ENCODE measurements at regions not wholly inside any gene's neighbourhood (a gene's known extent, or its start where the extent isn't known, plus 50 kb on each side); places are given as distances from the start of the nearest gene placed in this dataset.

DNA sequence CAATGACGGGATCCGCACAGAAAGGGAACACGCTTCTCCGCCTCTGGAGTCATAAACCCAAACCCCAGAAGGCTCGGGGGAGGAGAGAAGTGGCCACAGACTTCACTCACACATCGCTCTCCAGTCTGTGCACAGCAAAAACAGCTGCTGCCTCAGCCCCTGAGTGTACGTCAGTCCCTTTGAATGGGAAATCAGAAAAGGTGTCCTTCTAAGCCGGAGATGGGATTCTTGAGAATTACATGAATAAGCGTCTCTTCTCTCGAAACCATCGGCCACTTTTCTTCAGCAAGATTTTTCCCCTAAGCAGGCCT is 78.3 kb downstream of the PDCL3 start:
- TF ChIP-seq, protein P1, sequence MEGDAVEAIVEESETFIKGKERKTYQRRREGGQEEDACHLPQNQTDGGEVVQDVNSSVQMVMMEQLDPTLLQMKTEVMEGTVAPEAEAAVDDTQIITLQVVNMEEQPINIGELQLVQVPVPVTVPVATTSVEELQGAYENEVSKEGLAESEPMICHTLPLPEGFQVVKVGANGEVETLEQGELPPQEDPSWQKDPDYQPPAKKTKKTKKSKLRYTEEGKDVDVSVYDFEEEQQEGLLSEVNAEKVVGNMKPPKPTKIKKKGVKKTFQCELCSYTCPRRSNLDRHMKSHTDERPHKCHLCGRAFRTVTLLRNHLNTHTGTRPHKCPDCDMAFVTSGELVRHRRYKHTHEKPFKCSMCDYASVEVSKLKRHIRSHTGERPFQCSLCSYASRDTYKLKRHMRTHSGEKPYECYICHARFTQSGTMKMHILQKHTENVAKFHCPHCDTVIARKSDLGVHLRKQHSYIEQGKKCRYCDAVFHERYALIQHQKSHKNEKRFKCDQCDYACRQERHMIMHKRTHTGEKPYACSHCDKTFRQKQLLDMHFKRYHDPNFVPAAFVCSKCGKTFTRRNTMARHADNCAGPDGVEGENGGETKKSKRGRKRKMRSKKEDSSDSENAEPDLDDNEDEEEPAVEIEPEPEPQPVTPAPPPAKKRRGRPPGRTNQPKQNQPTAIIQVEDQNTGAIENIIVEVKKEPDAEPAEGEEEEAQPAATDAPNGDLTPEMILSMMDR (IDR thresholded peaks at IDR 0.05; ENCODE audit: low read depth, low read length, poor library complexity, severe bottlenecking): no peak
- no peak for TF ChIP-seq EZH2phosphoT487 (IDR thresholded peaks at IDR 0.05; ENCODE audit: borderline replicate concordance, low read length)
